ENCODE measurements at regions not wholly inside any gene's neighbourhood (a gene's known extent, or its start where the extent isn't known, plus 50 kb on each side); places are given as distances from the start of the nearest gene placed in this dataset.
"Not testable (repeated sequence)": the region's sequence is repeated elsewhere in the genome, so short reads cannot be mapped to it uniquely, and the experiment has no call there.

DNA sequence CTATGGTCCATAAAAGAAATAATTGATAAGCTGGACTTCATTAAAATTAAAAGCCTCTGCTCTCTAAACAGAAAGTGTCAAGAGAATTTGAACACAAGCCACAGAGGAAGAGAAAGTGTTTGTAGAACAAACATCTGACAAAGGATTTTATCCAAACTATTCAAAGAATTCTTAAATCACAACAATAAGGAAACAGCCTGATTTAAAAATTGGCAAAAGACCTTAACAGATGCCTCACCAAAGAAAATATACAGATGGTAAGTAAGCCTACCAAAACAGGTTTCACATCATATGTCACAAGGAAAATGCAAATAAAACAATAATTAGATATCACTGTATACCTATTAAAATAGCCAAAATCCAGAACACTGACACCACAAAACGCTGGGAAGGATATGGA lies 612.0 kb downstream of the TTLL7 start:
- H2AFZ ChIP-seq; H3K4me3 ChIP-seq (ENCODE audit: low read depth, low read length); H3K27ac ChIP-seq; H3K27me3 ChIP-seq (ENCODE audit: control insufficient read depth, insufficient read depth, low read length); H3K9ac ChIP-seq; H3K9me3 ChIP-seq (ENCODE audit: control insufficient read depth, low read length); H3K4me1 ChIP-seq; H3K36me3 ChIP-seq (ENCODE audit: control insufficient read depth, insufficient read depth, low read length); H3K79me2 ChIP-seq; H3K4me2 ChIP-seq (ENCODE audit: low read length): not testable (repeated sequence)

DNA sequence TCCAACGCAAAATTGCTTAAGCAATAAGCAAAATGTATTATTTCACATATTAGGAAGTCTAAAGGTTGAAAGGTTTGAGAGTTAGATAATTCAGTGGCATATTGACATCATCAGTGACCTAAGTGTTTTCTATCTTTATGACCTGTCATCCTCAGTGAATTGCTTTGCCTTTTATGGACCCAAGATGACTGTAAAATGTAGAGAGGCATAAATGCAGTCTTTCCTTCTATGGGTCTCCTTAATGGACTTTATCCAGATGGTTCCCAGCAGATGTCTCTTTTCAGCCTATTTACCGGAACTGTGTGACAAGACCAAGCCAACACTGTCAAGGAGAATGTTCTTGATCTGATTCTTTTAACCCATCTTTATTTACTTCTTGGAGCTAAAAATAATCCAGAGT lies 615.8 kb downstream of the TTLL7 start:
- not testable (repeated sequence) for H3K4me1 ChIP-seq; H3K27me3 ChIP-seq (ENCODE audit: control insufficient read depth, insufficient read depth, low read length); H3K36me3 ChIP-seq (ENCODE audit: control insufficient read depth, insufficient read depth, low read length); H3K4me2 ChIP-seq (ENCODE audit: low read length); H3K9ac ChIP-seq; H2AFZ ChIP-seq; H3K27ac ChIP-seq; H3K9me3 ChIP-seq (ENCODE audit: control insufficient read depth, low read length); H3K4me3 ChIP-seq (ENCODE audit: low read depth, low read length); H3K79me2 ChIP-seq

DNA sequence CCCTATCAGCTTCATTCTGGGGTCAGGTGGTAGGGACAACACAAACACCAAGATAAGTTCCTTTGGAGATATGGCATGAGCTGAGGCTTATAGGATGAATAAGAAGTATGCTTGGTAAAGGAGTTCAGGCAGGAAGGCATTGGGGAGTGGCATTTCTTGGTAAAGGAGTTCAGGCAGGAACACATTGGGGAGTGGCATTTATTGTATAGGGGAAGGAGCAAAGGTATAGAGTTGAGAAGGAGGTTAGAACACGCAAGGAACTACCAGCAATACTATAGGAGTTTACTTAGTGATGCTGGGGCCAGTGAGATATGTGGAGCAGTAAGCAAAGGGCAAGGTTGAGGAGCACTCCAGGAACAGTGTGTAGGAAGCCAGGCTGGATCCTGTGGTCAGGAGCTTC lies 625.9 kb downstream of the TTLL7 start:
- not testable (repeated sequence) for H2AFZ ChIP-seq; H3K27ac ChIP-seq; H3K4me3 ChIP-seq (ENCODE audit: low read depth, low read length); H3K27me3 ChIP-seq (ENCODE audit: control insufficient read depth, insufficient read depth, low read length); H3K4me1 ChIP-seq; H3K36me3 ChIP-seq (ENCODE audit: control insufficient read depth, insufficient read depth, low read length); H3K79me2 ChIP-seq; H3K9ac ChIP-seq; H3K9me3 ChIP-seq (ENCODE audit: control insufficient read depth, low read length); H3K4me2 ChIP-seq (ENCODE audit: low read length)

- H2AFZ ChIP-seq; H3K27me3 ChIP-seq (ENCODE audit: control insufficient read depth, insufficient read depth, low read length); H3K4me1 ChIP-seq; H3K9me3 ChIP-seq (ENCODE audit: control insufficient read depth, low read length); H3K4me3 ChIP-seq (ENCODE audit: low read depth, low read length); H3K27ac ChIP-seq; H3K9ac ChIP-seq; H3K4me2 ChIP-seq (ENCODE audit: low read length); H3K79me2 ChIP-seq; H3K36me3 ChIP-seq (ENCODE audit: control insufficient read depth, insufficient read depth, low read length): not testable (repeated sequence)
Measured at GRCh38 chr1:83369853-83370252, 629.1 kb downstream of the TTLL7 start.

DNA sequence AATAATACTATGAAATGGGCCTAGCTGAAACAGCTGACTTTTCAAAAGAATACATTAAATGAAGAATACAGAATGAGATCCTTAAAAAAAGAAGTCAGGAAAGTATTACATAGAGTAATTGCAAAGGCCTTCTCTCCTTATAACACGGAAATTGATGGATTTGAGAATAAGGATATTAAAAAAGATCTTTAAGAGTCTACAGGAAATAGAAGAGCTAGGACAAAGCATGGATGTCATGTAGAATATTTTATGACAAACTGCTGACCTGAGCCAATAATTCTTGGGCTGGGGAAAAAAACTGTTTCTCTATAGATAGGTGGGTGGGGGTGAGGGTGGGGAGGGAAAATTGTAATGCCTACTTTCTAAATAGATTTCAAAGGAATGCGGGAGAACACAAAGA lies 633.6 kb downstream of the TTLL7 start:
- not testable (repeated sequence) for H3K4me1 ChIP-seq; H3K9ac ChIP-seq; H3K4me3 ChIP-seq (ENCODE audit: low read depth, low read length)

GRCh38 chr1:83345375-83345774 lies 653.6 kb downstream of the TTLL7 start:
- H3K9ac ChIP-seq; H3K4me2 ChIP-seq (ENCODE audit: low read length); H3K4me3 ChIP-seq (ENCODE audit: low read depth, low read length); H3K4me1 ChIP-seq; H3K36me3 ChIP-seq (ENCODE audit: control insufficient read depth, insufficient read depth, low read length); H3K79me2 ChIP-seq; H3K9me3 ChIP-seq (ENCODE audit: control insufficient read depth, low read length); H3K27me3 ChIP-seq (ENCODE audit: control insufficient read depth, insufficient read depth, low read length); H2AFZ ChIP-seq; H3K27ac ChIP-seq: not testable (repeated sequence)

More for the DNA sequence above, 633.6 kb downstream of the TTLL7 start:
- not testable (repeated sequence) for H3K27ac ChIP-seq; H3K36me3 ChIP-seq (ENCODE audit: control insufficient read depth, insufficient read depth, low read length); H2AFZ ChIP-seq; H3K4me2 ChIP-seq (ENCODE audit: low read length); H3K27me3 ChIP-seq (ENCODE audit: control insufficient read depth, insufficient read depth, low read length); H3K9me3 ChIP-seq (ENCODE audit: control insufficient read depth, low read length); H3K79me2 ChIP-seq

DNA sequence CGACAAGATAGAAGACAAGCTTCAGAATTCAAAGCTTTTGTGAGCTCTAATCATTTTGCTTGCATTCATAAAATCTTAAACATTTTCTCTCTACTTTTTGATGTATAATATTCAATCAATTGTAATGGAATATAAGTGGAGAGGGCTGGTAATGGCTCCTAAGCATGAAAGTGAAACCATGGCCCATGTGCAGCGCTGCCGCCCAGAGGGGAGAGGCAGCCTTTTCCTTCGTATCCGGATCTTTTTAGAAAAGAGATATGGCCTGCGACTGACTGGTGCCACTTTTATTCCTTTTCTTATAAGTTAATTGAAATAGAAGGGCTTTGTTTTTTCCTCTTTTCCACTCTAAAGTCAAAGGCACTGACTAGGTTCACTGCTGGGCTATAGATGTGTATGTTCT lies 655.2 kb downstream of the TTLL7 start:
- not testable (repeated sequence) for H2AFZ ChIP-seq; H3K9me3 ChIP-seq (ENCODE audit: control insufficient read depth, low read length); H3K9ac ChIP-seq; H3K79me2 ChIP-seq; H3K27me3 ChIP-seq (ENCODE audit: control insufficient read depth, insufficient read depth, low read length); H3K4me2 ChIP-seq (ENCODE audit: low read length); H3K4me3 ChIP-seq (ENCODE audit: low read depth, low read length); H3K4me1 ChIP-seq; H3K36me3 ChIP-seq (ENCODE audit: control insufficient read depth, insufficient read depth, low read length); H3K27ac ChIP-seq

- H3K27ac ChIP-seq; H3K27me3 ChIP-seq (ENCODE audit: control insufficient read depth, insufficient read depth, low read length); H3K4me2 ChIP-seq (ENCODE audit: low read length); H3K79me2 ChIP-seq; H2AFZ ChIP-seq; H3K9ac ChIP-seq; H3K9me3 ChIP-seq (ENCODE audit: control insufficient read depth, low read length); H3K36me3 ChIP-seq (ENCODE audit: control insufficient read depth, insufficient read depth, low read length); H3K4me3 ChIP-seq (ENCODE audit: low read depth, low read length); H3K4me1 ChIP-seq: not testable (repeated sequence)
Measured at GRCh38 chr1:83342995-83343394, 655.9 kb downstream of the TTLL7 start.

- H3K79me2 ChIP-seq; H3K9ac ChIP-seq; H3K36me3 ChIP-seq (ENCODE audit: control insufficient read depth, insufficient read depth, low read length); H3K4me2 ChIP-seq (ENCODE audit: low read length); H3K9me3 ChIP-seq (ENCODE audit: control insufficient read depth, low read length); H3K27me3 ChIP-seq (ENCODE audit: control insufficient read depth, insufficient read depth, low read length); H3K4me3 ChIP-seq (ENCODE audit: low read depth, low read length); H2AFZ ChIP-seq; H3K4me1 ChIP-seq; H3K27ac ChIP-seq: not testable (repeated sequence)
Measured at GRCh38 chr1:83332308-83332707, 666.6 kb downstream of the TTLL7 start.

Measured in parathyroid adenoma (tissue), 2 donors.